K562 (cell line): ENCODE measurements at regions not wholly inside any gene's neighbourhood (a gene's known extent, or its start where the extent isn't known, plus 50 kb on each side); places are given as distances from the start of the nearest gene placed in this dataset.

Source experiments
- ATAC-seq: fragments of 200-7000 bp; cut with Tn5 transposase; 3 replicates; pipeline ENCODE4 v1.9.1; 2020; ENCODE audit warnings: moderate library complexity
- BruUV-seq: library from RNA; stranded (reverse); fragments of 400-500 nt; replicated peaks from 2 replicates; lab custom pipeline; 2021; lab: Mats Ljungman, UMichigan
- CTCF ChIA-PET: fragments of 300-600 bp; formaldehyde crosslinking; extraction: SDS; loops from one replicate; lab custom pipeline; 2021; ENCODE audit warnings: low intra/inter-chr PET ratio; lab: Yijun Ruan, JAX
- POLR2A ChIA-PET: fragments of 300-600, 350-650 bp; sonication (Branson Sonifier 250); formaldehyde crosslinking; extraction: SDS; loops from one replicate; lab custom pipeline; 2021; ENCODE audit warnings: antibody characterized with exemption, inconsistent platforms; lab: Yijun Ruan, JAX
- DNase-seq, 4 experiments: peaks; one replicate each; pipeline versions ENCODE4 v3.0.0 to v3.0.0-alpha.2; 2011 to 2018; ENCODE audit warnings: low spot score in 3 of 4, mixed read lengths in 3 of 4; ENCODE audit errors: extremely low read depth in 1 of 4
- FAIRE-seq: peaks from 2 replicates; lab custom pipeline; 2011; peaks lifted over from hg19 to GRCh38; lab: Jason Lieb, UNC
- H2AFZ ChIP-seq: 2 replicates; pipeline ENCODE4 v1.6.0; 2011; ENCODE audit warnings: low read depth, low read length, control low read depth, inconsistent platforms
- H3K27ac ChIP-seq: fragments of 200-600 bp; 3 replicates; pipeline ENCODE4 v1.8.0; 2011; ENCODE audit warnings: low read depth, mild to moderate bottlenecking, control low read depth, inconsistent platforms, low read length, moderate library complexity, mixed read lengths; ENCODE audit errors: extremely low read depth
- H3K27me3 ChIP-seq, 2 experiments: fragments of 300-600 bp in 1 of 2; 2 replicates in 1 of 2; 3 replicates in 1 of 2; pipeline versions ENCODE4 v1.6.0 to v1.8.0; 2011; ENCODE audit warnings: inconsistent platforms in 2 of 2, low read length in 2 of 2, mild to moderate bottlenecking in 1 of 2, mixed read lengths in 1 of 2, moderate library complexity in 1 of 2; ENCODE audit not compliant: control insufficient read depth in 2 of 2, insufficient read depth in 2 of 2
- H3K36me3 ChIP-seq: fragments of 300-600 bp; 3 replicates; pipeline ENCODE4 v1.8.0; 2011; ENCODE audit warnings: mild to moderate bottlenecking, low read length, inconsistent platforms; ENCODE audit not compliant: control insufficient read depth, insufficient read depth
- H3K4me1 ChIP-seq, 2 experiments: fragments of 200-600 bp in 1 of 2; replicated peaks in 1 of 2; 2 replicates in 1 of 2; 3 replicates in 1 of 2; pipeline versions ENCODE4 v1.5.1 to v1.8.0; 2011; ENCODE audit warnings: inconsistent platforms in 2 of 2, low read length in 2 of 2, mild to moderate bottlenecking in 1 of 2, mixed read lengths in 1 of 2, moderate library complexity in 1 of 2; ENCODE audit not compliant: control insufficient read depth in 2 of 2, insufficient read depth in 2 of 2
- H3K4me2 ChIP-seq: 2 replicates; pipeline ENCODE4 v1.6.1; 2011; ENCODE audit warnings: low read length, control low read depth, inconsistent platforms, mixed read lengths; ENCODE audit not compliant: insufficient read depth
- H3K4me3 ChIP-seq: fragments of 200-600 bp; sonication (generic), shearing (Covaris generic); 2 replicates; pipeline ENCODE4 v1.5.1; 2016; ENCODE audit warnings: control low read depth, inconsistent platforms
- H3K79me2 ChIP-seq: fragments of 200-600 bp; 3 replicates; pipeline ENCODE4 v1.8.0; 2011; ENCODE audit warnings: low read length, inconsistent platforms; ENCODE audit not compliant: control insufficient read depth, insufficient read depth
- H3K9ac ChIP-seq, 2 experiments: 2 replicates each; pipeline versions ENCODE4 v1.6.0 to v1.6.1; 2011; ENCODE audit warnings: low read depth in 2 of 2, low read length in 2 of 2, control low read depth in 1 of 2, inconsistent platforms in 1 of 2, mild to moderate bottlenecking in 1 of 2, mixed read lengths in 1 of 2; ENCODE audit not compliant: insufficient read depth in 1 of 2
- H3K9me1 ChIP-seq: one replicate; pipeline ENCODE4 v1.6.0; 2011; ENCODE audit warnings: inconsistent platforms, mild to moderate bottlenecking, low read length, moderate library complexity; ENCODE audit not compliant: control insufficient read depth, insufficient read depth
- H3K9me3 ChIP-seq: replicated peaks from 2 replicates; pipeline ENCODE4 v1.5.1; 2011; ENCODE audit warnings: low read depth, low read length, inconsistent platforms; ENCODE audit not compliant: control insufficient read depth, insufficient read depth
- H4K20me1 ChIP-seq: replicated peaks from 2 replicates; pipeline ENCODE4 v1.6.1; 2011; ENCODE audit warnings: low read length, inconsistent platforms, mixed read lengths; ENCODE audit not compliant: control insufficient read depth, insufficient read depth
- GMEB1 ChIP-seq: fragments of 250-450 bp; sonication (Bioruptor Pico); IDR thresholded peaks from 2 replicates; pipeline ENCODE4 v1.4.0; 2020; ENCODE audit warnings: mild to moderate bottlenecking
- HDAC6 ChIP-seq: IDR thresholded peaks from 2 replicates; pipeline ENCODE4 v1.6.1; 2012; ENCODE audit warnings: low read depth, mild to moderate bottlenecking, control low read depth, inconsistent platforms, low read length, moderate library complexity
- MCM3 ChIP-seq: fragments of 450-650 bp; IDR thresholded peaks from 2 replicates; pipeline ENCODE4 v1.6.1; 2016
- NFIC ChIP-seq: fragments of 450-650 bp; IDR thresholded peaks from 2 replicates; pipeline ENCODE4 v1.6.1; 2017; ENCODE audit warnings: mild to moderate bottlenecking, inconsistent platforms
- NR1H2 ChIP-seq: sonication (generic); formaldehyde crosslinking; IDR thresholded peaks from 2 replicates; pipeline ENCODE4 v1.4.0; 2020; ENCODE audit warnings: mild to moderate bottlenecking, missing genetic modification reagents
- RBM14 ChIP-seq: fragments of 200-400 bp; formaldehyde crosslinking; IDR thresholded peaks from 2 replicates; pipeline ENCODE4 v1.6.1; 2018; ENCODE audit warnings: low read depth, mild to moderate bottlenecking, low read length, moderate library complexity, borderline replicate concordance; ENCODE audit not compliant: insufficient read depth
- SIN3B ChIP-seq: fragments of 450-650 bp; IDR thresholded peaks from 2 replicates; pipeline ENCODE4 v1.6.1; 2017; ENCODE audit warnings: low read depth, mild to moderate bottlenecking, moderate library complexity
- WGBS: fragments of 100-300 bp; shearing (Covaris generic); methylation state at CpG from one replicate; pipeline ENCODE4 v1.1.6; 2016; ENCODE audit warnings: low coverage, mixed read lengths; ENCODE audit not compliant: insufficient coverage; ENCODE audit errors: missing lambda C conversion rate; 5-methylcytosine and 5-hydroxymethylcytosine counted together
- in situ Hi-C: fragments of 300-500 bp; cut with MboI; formaldehyde crosslinking; loops from 4 replicates; pipeline ENCODE4 v1.15.0; 2018; ENCODE audit warnings: inconsistent platforms, mixed read lengths
- intact Hi-C: fragments of 100-400 bp; cut with micrococcal nuclease; formaldehyde crosslinking; loops from 2 replicates; pipeline ENCODE4 v1.14.2; 2022

DNA sequence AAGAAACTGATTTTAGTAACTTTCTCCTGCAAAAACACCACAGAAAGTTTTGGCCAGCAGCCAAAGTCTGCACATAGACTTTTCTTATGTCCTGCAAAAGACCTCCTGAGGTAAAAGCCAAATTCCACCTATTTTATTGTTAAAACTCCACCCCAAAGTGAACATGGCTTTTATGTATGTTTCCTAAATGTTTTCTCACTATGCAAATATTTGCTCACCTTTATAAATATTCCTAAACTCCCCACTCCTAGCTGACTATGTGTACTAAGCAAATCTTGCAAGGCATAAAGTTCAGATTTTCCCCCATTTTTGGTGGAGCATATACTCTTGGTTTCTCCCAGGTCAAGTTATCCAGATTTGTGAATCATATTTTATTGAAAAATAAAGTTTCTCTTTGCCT lies 446.2 kb downstream of the DNAH5 start:
- ChIA-PET POLR2A (no interaction called here), CTCF (no interaction called here)
- H3K27ac ChIP-seq, result no peak overlapping the region
- H3K4me1 ChIP-seq, result no peaks in the 10 kb centered on the region
- no peaks in the 10 kb centered on the region for H4K20me1 ChIP-seq
- no TSS peak for BruUV-seq
- H3K9me1 ChIP-seq, result no peaks in the 10 kb centered on the region
- no peaks in the 10 kb centered on the region for H3K27me3 ChIP-seq
- H3K4me3 ChIP-seq, result no peak overlapping the region
- H2AFZ ChIP-seq, result no peak overlapping the region
- no peaks in the 10 kb centered on the region for H3K79me2 ChIP-seq
- in situ Hi-C loops (no loop called here), intact Hi-C loops (no loop called here)
- no peaks in the 10 kb centered on the region for H3K36me3 ChIP-seq
- FAIRE-seq (no peak), DNase-seq (no peak), ATAC-seq (no peak)
- H3K4me2 ChIP-seq, result no peak overlapping the region
- TF ChIP-seq NFIC, result peak; percentile 23; the same call in 1 of the 2 replicates
- no peak for TF ChIP-seq HDAC6
- no peak overlapping the region for H3K9ac ChIP-seq
- no peaks in the 10 kb centered on the region for H3K9me3 ChIP-seq

DNA sequence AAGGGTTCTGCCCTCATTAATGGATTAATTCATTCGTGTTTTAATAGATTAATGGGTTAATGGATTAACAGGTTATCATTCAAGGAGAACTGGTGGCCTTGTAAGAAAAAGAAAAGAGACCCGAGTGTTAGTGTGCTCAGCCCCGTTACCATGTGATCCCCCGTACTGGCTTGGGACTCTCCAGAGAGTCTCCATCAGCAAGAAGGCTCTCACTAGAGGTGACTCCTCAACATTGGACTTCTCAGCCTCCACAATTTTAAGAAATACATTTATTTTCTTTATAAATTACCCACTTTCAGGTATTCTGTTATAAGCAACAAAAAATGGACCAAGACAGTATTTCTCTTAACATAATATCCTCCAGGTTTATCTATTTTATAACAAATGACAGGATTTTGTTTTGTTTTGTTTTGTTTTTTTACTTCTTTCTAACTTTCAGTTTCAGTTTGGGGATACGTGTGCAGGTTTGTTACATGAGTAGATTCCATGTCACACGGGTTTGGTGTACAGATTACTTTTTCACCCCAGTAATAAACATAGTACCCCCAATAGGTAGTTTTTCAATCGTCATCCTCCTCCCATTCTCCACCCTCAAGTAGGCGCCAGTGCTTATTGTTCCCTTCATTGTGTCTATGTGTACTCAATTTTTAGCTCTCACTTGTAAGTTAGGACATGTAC lies 456.1 kb downstream of the DNAH5 start:
- ChIA-PET CTCF (no interaction called here), POLR2A (no interaction called here)
- Histone ChIP-seq H3K4me1 (no peaks in the 10 kb centered on the region), H3K4me3 (no peak overlapping the region), H2AFZ (no peak overlapping the region), H3K4me2 (no peak overlapping the region), H3K27me3 (no peaks in the 10 kb centered on the region), H3K27ac (no peak overlapping the region), H3K9ac (no peak overlapping the region), H3K36me3 (no peaks in the 10 kb centered on the region), H4K20me1 (no peaks in the 10 kb centered on the region), H3K9me3 (no peaks in the 10 kb centered on the region; the same call in 1 of the 2 replicates), H3K9me1 (no peaks in the 10 kb centered on the region), H3K79me2 (no peaks in the 10 kb centered on the region)
- in situ Hi-C loops (no loop called here), intact Hi-C loops (no loop called here)
- no peak for DNase-seq
- TF ChIP-seq MCM3, result no peak
- no peak for TF ChIP-seq GMEB1 (CRISPR knock-in tag)
- TF ChIP-seq NR1H2, result no peak
- no peak for TF ChIP-seq RBM14
- TF ChIP-seq SIN3B, result no peak
- no peak for FAIRE-seq
- BruUV-seq, result no TSS peak
- ATAC-seq, result no peak
- 2% methylated on average over 8 of the region's 8 CpGs for WGBS
